A673 (cell line): ENCODE measurements at regions not wholly inside any gene's neighbourhood (a gene's known extent, or its start where the extent isn't known, plus 50 kb on each side); places are given as distances from the start of the nearest gene placed in this dataset.

Experiments used
- BruUV-seq: library from RNA; stranded (reverse); fragments of 400-500 nt; replicated peaks from 2 replicates; lab custom pipeline; 2021; lab: Mats Ljungman, UMichigan
- CTCF ChIA-PET: fragments of 300-600 bp; sonication (Branson Sonifier 250); formaldehyde crosslinking; loops from one replicate; lab custom pipeline; 2022; ENCODE audit warnings: antibody characterized with exemption; lab: Charles Lee
- POLR2A ChIA-PET: fragments of 300-600 bp; sonication (Branson Sonifier 250); formaldehyde crosslinking; loops from one replicate; lab custom pipeline; 2022; ENCODE audit warnings: antibody characterized with exemption; ENCODE audit not compliant: low non-redundant PET; lab: Charles Lee
- DNase-seq: peaks from one replicate; pipeline ENCODE4 v3.0.0-alpha.2; 2015; ENCODE audit warnings: low spot score
- H3K27ac ChIP-seq: fragments of 200-600 bp; sonication (generic); 2 replicates; pipeline ENCODE4 v1.5.1; 2016; ENCODE audit warnings: mixed run types, low read depth, mild to moderate bottlenecking, mixed read lengths, antibody characterized with exemption, low read length; ENCODE audit not compliant: poor library complexity, severe bottlenecking
- H3K27me3 ChIP-seq: fragments of 200-600 bp; sonication (generic); replicated peaks from 2 replicates; pipeline ENCODE4 v1.6.1; 2017; ENCODE audit warnings: mixed run types, low read depth, mild to moderate bottlenecking, mixed read lengths, antibody characterized with exemption, low read length; ENCODE audit not compliant: insufficient read depth, poor library complexity
- H3K36me3 ChIP-seq: fragments of 200-600 bp; sonication (generic); 2 replicates; pipeline ENCODE4 v1.6.1; 2016; ENCODE audit warnings: mixed run types, mild to moderate bottlenecking, mixed read lengths, antibody characterized with exemption, low read length; ENCODE audit not compliant: insufficient read depth, poor library complexity, severe bottlenecking
- H3K4me1 ChIP-seq: fragments of 200-600 bp; sonication (generic); 2 replicates; pipeline ENCODE4 v1.6.1; 2017; ENCODE audit warnings: mixed run types, mild to moderate bottlenecking, mixed read lengths, antibody characterized with exemption, low read length; ENCODE audit not compliant: insufficient read depth, poor library complexity, severe bottlenecking
- H3K4me3 ChIP-seq: fragments of 200-600 bp; sonication (generic); 2 replicates; pipeline ENCODE4 v1.5.1; 2016; ENCODE audit warnings: low read depth, mixed run types, mild to moderate bottlenecking, mixed read lengths, low read length; ENCODE audit not compliant: poor library complexity, severe bottlenecking
- H3K9me3 ChIP-seq: fragments of 200-600 bp; sonication (generic); 2 replicates; pipeline ENCODE4 v1.6.1; 2016; ENCODE audit warnings: mixed run types, low read depth, mild to moderate bottlenecking, mixed read lengths, antibody characterized with exemption, low read length; ENCODE audit not compliant: poor library complexity, severe bottlenecking
- EZH2 ChIP-seq: fragments of 200-600 bp; sonication (generic); IDR thresholded peaks from 2 replicates; pipeline ENCODE4 v1.6.1; 2017; ENCODE audit warnings: borderline replicate concordance, low read depth, mild to moderate bottlenecking, mixed read lengths, antibody characterized with exemption, low read length; ENCODE audit not compliant: poor library complexity, severe bottlenecking
- intact Hi-C: fragments of 100-400 bp; cut with micrococcal nuclease; formaldehyde crosslinking; loops from one replicate; pipeline ENCODE4 v1.10.0; 2022; ENCODE audit not compliant: unreplicated experiment
- TF ChIP-seq, protein P1 (sequence below): fragments of 300-800, 200-600 bp; sonication (generic); conservative IDR thresholded peaks from 2 replicates; pipeline ENCODE4 v1.5.1; 2017; ENCODE audit warnings: low read depth, mild to moderate bottlenecking, antibody characterized with exemption, low read length, moderate library complexity, mixed read lengths

DNA sequence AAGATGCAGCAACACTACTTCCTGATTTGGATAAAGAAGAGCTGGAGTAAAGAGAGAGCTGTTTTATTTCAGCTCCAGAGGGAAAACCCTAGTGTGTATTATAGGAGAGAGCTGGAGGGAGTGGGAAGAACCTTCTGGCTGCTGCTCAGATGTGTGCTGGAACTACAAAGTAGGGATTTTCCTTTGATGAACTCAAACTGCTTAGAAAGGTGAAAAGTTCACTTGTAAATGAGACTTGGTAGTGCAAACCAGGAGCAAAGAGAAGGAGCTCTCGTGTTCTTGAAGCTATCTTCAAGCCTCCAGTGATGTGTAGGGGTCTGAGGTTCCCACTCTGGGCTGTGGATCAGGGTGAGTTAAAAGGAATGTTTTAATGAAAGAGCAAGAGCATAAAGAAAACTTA, 110.4 kb downstream of the EDEM1 start:
- Histone ChIP-seq H3K27me3 (peaks cover 19% of the 10 kb centered on the region), H3K36me3 (no peaks in the 10 kb centered on the region), H3K9me3 (no peaks in the 10 kb centered on the region), H3K4me1 (no peaks in the 10 kb centered on the region), H3K4me3 (no peak overlapping the region), H3K27ac (no peak overlapping the region)
- no peak for TF ChIP-seq EZH2
- TF ChIP-seq, protein P1, sequence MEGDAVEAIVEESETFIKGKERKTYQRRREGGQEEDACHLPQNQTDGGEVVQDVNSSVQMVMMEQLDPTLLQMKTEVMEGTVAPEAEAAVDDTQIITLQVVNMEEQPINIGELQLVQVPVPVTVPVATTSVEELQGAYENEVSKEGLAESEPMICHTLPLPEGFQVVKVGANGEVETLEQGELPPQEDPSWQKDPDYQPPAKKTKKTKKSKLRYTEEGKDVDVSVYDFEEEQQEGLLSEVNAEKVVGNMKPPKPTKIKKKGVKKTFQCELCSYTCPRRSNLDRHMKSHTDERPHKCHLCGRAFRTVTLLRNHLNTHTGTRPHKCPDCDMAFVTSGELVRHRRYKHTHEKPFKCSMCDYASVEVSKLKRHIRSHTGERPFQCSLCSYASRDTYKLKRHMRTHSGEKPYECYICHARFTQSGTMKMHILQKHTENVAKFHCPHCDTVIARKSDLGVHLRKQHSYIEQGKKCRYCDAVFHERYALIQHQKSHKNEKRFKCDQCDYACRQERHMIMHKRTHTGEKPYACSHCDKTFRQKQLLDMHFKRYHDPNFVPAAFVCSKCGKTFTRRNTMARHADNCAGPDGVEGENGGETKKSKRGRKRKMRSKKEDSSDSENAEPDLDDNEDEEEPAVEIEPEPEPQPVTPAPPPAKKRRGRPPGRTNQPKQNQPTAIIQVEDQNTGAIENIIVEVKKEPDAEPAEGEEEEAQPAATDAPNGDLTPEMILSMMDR: no peak
- ChIA-PET POLR2A (no interaction called here), CTCF (no interaction called here)
- DNase-seq: no peak
- no TSS peak for BruUV-seq
- intact Hi-C loops: no loop called here

DNA sequence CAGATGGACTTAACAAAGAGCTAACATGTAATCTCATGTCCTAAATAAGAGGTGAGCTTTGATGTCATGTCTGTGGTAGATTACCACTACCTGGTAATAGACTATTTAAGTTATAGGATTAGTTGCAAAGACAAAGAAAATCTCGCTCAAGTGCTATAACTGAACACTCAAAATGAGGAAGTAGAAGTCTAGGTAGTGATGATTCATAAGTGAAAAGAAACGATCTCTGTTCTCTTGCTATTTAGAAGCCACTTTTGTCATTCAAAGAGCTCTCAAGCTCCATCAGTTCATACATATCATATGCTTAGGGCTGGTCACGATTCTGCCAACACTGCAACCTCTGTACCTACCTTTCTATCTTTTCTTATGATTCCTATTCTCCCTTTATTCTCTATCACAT, 110.9 kb downstream of the EDEM1 start:
- DNase-seq: no peak
- BruUV-seq: no TSS peak
- intact Hi-C loops: no loop called here
- no peaks in the 10 kb centered on the region for H3K4me1 ChIP-seq
- CTCF ChIA-PET: no interaction called here
- TF ChIP-seq EZH2: no peak
- TF ChIP-seq, protein P1: no peak
- no peaks in the 10 kb centered on the region for H3K9me3 ChIP-seq
- POLR2A ChIA-PET: no interaction called here
- H3K36me3 ChIP-seq: no peaks in the 10 kb centered on the region
- H3K4me3 ChIP-seq: no peak overlapping the region
- peaks cover 18% of the 10 kb centered on the region for H3K27me3 ChIP-seq
- H3K27ac ChIP-seq: no peak overlapping the region

DNA sequence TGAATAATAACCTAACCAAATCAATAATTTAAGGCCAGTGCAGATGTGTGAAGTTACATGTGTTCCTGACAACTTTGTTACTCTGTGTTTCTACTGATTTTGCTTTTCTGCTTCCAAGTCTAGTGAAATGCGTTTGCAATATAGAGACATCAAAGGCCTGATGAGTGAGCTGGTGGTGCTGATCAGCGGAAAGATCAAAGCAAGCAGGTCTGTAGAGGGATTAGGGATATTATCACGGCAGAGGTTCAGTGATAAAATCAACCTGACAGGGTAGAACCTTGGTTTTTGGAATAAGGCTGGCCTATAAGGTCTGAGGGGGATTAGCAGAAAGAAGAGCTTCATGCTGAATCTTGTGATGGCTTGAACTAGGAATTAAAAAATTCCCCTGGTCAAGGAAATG, 111.7 kb downstream of the EDEM1 start:
- Histone ChIP-seq H3K9me3 (no peaks in the 10 kb centered on the region), H3K4me1 (no peaks in the 10 kb centered on the region), H3K4me3 (no peak overlapping the region), H3K36me3 (no peaks in the 10 kb centered on the region), H3K27me3 (peaks cover 15% of the 10 kb centered on the region), H3K27ac (no peak overlapping the region)
- TF ChIP-seq, protein P1: no peak
- no peak for TF ChIP-seq EZH2
- intact Hi-C loops: no loop called here
- POLR2A ChIA-PET: no interaction called here
- no peak for DNase-seq
- CTCF ChIA-PET: no interaction called here
- BruUV-seq: no TSS peak
